SKM-1 (cell line): ENCODE measurements at regions not wholly inside any gene's neighbourhood (a gene's known extent, or its start where the extent isn't known, plus 50 kb on each side); places are given as distances from the start of the nearest gene placed in this dataset.
"Not testable (repeated sequence)": the region's sequence is repeated elsewhere in the genome, so short reads cannot be mapped to it uniquely, and the experiment has no call there.

Source experiments
- DNase-seq: peaks from one replicate; lab custom pipeline; 2025; ENCODE audit not compliant: unreplicated experiment; lab: John Stamatoyannopoulos, UW

DNA sequence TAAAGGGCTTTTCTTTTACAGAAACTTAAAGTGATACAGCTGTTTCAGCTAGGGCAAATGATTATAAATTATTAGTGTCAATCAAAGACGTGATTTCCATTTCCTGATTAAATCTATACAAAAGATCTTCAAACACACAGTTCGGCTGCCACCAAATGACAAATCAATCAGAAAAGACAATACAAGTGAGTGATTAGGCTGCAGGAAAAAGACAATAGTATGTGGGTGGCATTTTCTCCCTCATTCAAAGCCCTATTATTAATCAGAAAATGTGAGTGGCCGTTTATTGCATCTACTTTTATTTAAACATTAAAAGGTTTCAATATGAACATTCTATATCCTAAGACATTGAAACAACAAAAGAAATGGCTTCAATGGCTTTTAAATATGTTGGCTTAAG is 895.6 kb upstream of the ROBO1 start:
- DNase-seq = no peak

DNA sequence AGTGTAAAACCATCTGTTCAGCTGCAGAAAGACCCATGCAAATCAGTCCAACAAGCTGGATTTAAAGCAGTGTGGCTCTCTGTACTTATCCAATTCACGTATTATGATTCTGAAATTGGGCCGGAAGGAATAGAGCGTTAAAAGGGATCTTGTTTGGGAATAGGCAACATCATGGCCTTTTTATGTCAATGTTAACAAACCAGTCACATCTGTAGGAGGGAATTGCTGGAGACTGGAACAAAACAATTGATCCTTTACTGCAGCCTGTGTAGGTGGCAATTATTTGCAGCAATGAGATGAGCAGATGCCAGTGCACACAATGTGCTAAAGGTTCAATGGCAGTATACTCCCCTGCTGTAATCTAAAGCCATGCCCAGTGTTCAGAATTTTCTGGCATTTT is 887.4 kb upstream of the ROBO1 start:
- DNase-seq = no peak

DNA sequence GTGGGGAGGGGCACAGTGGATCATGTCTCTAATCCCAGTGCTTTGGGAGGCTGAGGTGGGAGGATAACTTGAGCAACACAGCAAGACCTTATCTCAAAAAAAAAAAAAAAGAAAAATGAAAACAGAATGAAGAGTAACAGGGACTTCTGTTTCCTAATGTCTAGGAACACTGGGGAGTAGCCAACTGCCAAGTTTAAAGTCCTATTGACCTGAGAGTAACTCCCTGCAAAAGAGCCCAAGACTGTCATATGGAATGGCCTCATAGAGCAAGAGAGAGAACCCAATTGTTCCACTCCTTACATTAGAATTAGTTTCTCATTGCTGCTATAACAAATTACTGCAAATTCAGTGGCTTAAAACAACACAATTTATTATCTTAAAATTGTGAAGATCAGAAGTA is 881.4 kb upstream of the ROBO1 start:
- DNase-seq = no peak

DNA sequence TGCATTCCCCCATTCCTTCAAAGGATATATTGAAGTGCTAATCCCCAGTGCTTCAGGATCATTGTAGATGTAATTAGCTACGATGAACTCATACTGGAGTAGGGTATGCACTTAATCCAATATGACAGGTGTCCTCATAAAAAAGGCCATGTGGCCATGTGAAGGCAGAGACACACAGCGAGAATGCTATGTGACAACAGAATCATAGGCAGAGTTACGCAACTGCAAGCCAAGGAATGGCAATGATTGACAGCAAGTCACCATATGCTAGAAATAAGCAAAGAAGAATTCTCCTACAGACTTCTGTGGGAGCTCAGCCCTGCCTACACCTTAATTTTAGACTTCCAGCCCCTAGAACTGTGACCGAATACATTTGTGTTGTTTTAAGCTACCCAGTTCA is 875.6 kb upstream of the ROBO1 start:
- DNase-seq = no peak

DNA sequence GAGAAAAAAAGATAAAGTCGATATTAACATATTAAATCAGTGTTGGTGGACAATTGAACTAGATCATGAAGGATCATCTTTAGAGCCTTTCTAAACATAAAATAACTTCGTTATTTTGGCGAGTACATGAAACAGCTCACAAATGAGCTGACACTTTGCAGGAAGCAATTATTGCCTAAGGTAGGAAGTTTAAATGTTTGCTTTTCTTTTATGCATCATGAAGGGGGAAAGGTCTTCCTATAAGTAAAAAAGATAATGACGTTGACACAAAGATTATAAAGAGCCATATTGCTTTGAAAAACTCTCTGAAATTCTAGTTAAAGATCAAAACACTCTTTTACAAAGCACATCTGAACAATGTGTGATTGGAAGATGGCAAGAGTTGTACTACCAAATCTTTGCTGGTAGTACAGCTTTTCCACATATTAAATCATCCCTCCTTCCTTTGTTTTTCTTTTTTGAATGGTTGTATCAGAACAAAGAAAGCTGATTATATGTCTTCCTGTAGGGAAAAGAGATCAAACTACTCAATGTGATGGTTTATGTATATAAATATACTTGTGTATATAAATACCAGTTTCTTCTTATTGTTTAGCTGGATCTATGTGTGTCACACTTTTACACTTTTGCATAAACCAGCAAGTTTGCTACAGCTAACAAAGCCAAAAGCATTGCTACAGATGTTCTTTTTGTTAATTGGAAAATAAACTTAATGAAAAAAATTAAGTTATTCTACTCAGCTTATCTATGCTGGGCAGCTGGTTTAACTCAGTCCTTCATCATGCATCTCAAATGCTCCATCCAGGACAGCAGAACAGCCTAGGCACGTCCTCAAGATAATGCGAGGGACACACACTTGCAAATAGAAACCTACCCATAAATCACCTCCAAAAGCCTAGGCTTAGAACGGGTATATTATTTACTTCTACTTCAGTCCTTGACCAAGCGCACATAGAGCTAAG is 850.8 kb upstream of the ROBO1 start:
- no peak for DNase-seq

DNA sequence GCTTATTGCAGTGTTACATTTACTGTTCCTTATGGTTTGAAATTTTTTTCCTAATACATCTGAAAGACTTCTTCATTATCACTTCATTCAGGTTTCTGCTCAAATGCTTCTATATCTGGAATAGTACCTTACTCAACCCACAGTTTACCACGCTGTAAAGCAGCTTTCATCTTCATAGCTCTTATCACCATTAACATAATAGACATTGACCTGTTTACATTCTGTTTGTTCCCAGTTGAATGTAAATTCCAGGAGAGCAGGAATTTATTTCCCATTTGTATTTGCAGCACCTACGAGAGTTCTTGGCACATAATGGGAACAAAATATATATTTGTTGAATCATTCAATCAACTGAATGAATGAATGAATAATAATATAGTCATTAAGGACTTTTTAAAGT is 844.6 kb upstream of the ROBO1 start:
- no peak for DNase-seq

DNA sequence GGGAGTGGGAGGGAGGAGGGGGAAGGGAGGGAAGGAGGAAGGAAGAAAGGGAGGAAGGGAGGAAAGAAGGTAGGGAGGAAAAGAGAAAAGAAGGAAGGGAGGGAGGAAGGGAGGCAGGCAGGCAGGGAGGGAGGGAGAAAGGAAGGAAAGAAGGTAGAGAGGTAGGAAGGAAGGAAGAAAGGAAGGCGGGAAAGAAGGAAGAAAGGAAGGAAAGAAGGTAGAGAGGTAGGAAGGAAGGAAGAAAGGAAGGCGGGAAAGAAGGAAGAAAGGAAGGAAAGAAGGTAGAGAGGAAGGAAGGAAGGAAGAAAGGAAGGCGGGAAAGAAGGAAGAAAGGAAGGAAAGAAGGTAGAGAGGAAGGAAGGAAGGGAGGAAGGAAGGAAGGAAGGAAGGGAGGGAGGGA is 840.3 kb upstream of the ROBO1 start:
- DNase-seq = not testable (repeated sequence)

DNA sequence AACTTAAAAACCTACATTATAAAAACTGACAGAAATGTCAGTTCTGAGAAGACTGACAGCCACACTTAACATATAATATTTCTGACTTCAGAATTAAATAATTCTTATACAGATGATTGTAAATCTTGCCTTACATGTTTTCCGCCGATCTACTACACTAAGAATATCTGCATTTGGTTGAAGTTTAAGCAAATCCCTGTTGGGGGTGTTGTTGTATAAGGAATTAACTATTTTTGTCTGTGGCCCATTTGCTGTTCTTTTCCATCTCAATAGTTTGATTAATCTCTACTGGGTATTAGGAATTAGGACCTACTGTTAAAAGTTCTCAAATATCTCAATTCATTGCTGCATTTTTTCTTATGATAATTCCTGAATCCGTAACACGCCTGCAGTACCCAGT is 838.3 kb upstream of the ROBO1 start:
- DNase-seq = no peak

DNA sequence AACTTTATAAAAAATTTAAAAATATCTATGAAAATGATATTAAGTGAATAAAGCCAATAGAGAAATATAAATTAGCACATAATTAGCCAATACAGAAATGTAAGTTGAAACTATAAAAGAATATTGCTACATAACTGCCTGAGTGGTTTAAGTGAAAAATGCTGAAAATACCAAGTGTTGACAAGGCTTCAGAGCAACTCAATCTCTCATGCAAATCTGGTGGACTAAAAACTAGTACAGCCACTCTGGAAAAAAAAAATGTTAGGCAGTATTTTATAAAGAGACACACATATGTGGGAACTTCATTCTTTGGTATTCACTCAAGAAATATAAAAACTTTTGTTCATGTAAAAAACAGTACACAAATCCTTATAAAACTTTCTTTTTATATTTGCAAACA is 833.7 kb upstream of the ROBO1 start:
- no peak for DNase-seq

DNA sequence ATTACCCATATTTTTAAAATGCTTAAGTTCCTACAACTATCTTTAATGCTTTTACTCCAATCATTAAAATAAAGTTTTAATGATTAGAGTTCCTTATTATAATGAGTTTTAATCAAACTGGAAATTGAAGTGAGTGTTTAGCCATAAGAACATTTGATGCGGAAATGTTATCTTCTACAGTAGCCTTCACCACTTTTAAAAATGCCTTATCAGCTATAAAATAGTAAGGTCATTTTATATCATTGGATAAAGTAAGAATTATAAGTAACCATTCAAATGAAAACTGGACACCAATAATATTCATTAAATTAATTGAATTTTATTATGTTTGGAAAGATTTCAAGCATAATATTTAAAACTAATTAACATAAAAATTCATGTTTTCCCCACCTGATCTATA is 825.0 kb upstream of the ROBO1 start:
- no peak for DNase-seq

DNA sequence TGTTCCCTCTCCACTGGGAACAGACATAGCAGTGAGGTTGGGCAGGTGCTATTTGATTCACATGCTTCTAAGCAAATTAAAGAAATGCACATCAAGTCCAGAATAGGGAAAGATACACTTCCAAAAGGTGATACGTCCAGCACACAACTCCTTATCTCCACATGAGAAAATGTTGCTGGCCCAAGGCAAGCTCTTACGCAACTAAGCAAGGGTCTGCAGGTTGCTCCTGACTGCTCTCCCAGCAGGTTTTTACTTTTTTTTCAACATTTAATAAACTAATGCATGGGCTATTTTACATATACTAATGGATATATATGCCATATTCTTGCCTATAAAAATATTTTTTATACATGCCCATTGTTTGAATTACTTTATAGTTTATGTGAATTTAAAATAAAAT is 818.5 kb upstream of the ROBO1 start:
- no peak for DNase-seq

DNA sequence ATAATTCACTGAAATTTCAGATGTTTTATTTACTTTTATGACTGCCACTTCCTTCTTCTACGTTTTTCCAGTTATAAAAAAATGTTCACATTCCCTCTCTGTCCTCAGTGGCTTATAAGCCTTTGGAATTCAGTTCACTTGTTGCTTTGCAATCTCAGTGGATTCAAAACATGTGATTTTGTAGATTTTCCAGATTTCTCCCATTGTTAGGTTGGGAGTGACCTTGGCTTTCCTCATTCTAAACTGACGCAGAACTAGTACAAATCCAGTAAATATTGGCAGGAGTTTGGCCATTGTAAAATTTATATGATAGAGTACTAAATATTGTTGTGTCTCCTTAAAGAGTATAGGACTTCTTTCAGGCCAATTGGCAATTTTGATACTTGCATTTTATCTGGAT is 812.3 kb upstream of the ROBO1 start:
- no peak for DNase-seq

DNA sequence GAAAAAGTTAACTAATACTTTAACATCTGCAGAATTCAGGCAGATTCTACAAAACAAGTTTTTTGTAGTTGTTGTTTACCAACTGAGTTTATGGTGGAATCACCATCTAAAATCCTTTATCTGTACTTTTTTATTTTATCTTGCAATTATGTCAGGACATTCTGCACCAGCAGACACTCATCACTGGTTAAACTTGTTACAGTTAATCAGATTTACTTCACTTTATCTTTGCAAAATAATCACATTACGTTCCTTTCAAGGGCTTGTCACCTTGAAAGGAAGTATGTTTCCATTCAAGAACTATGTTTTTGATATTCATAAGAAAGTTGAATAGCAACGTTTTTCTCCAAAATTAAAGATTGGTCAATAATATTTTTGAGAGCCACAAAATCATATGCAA is 796.6 kb upstream of the ROBO1 start:
- no peak for DNase-seq

DNA sequence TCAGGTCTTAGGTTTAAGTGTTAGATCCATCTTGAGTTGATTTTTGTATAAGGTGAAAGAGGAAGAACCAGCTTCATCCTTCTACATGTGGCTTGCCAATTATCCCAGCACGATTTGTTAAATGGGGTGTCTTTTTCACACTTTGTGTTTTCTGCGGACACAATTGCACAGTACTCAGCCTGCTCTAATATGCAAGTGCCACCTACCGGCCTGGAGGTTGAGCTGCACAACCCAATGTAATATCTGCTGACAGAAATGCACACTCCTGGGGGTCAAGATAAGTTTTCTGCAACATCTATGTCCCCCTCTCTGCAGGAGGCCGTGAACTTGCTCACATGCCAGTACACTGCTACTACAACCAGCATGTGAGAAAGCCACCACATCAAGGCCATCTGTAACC is 791.9 kb upstream of the ROBO1 start:
- DNase-seq = no peak

DNA sequence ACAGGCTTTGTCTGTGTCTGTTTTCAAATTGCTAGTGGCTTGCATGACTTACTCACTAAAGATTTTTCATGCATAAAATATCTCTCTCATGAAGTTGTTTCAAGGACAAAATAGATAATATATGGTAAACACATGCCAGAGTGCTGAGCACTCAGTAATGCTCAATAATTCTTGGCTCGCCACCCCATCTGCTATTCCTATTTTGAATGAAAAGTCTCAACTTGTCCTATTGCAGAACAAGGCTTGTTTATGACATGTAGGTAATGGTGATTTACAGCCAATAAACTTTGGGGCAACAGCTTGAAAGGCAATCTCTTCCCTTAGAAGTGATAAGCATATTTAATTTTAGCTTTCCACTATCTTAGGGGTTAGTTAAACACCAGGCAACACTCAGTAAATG is 789.0 kb upstream of the ROBO1 start:
- no peak for DNase-seq

DNA sequence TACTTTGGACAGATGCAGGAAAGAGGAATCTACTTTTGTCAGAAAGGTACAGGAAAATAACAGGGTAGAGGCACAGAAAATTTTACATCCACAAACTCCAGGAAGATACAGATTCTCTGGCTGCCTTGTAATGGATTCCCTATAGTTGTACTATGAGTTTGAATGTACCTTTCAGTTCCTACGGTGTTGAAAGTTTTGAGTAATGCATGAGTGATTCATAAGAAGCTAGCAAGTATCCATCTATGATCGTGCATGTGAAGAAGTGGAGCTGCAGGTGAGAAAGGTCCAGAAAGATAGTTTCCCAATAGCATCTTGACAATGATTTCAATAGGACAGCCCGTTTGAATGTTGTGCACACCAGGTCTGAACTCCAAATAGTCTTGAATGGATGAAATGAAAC is 786.5 kb upstream of the ROBO1 start:
- DNase-seq = no peak

DNA sequence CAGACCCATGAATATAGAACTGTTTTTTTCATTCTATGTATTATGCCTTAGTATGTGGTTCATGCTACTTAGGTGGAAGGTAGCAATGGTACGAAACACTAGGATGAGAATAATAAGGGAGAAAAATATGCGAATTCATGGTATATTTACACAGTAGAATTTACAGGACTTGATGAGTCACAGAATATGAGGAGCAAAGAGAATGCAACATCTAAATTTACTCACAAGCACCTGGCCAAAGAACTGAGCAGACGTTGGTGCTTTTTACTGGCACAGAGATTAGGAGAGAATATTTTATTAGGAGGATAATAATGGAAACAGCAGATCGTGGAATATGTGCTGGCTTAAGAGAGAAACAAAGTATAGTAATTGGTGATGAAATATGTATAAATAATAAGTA is 785.4 kb upstream of the ROBO1 start:
- DNase-seq = no peak

DNA sequence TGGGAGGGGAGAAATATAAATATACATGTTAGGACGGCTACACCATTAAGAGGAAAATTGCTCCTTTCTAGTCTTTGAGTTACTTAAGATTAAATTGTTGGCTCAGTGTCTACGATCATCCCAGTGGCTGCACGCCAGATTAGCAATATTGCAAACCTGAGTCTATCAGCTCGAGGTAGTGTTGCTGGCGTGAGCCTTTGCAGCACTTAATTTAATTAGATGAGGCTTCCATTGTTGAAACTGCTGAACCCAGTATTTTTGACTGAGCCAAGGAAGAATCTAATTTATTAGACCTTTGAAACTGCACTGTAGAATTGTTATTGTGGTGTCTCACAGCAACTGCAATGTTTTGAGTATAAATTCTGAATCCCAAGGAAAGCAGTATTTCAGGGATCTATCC is 782.4 kb upstream of the ROBO1 start:
- DNase-seq = no peak

DNA sequence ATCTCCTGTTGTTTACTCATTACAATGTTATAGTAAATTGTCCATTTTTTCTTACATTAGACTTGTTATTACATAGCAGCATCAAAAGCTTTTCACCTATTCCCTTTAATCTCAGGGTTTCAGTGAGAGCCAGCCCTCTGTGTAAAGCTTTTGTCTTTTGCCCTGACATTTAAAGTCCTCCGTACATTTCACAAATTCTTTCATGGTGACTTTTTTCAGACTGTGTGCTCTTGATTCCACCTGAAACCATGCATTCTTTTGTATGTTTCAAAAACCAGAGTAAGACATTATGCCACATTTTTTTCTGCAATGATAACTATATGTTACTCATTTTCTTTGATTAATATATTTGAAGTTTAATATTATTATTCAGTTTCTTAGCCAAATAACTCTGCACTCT is 781.4 kb upstream of the ROBO1 start:
- no peak for DNase-seq

DNA sequence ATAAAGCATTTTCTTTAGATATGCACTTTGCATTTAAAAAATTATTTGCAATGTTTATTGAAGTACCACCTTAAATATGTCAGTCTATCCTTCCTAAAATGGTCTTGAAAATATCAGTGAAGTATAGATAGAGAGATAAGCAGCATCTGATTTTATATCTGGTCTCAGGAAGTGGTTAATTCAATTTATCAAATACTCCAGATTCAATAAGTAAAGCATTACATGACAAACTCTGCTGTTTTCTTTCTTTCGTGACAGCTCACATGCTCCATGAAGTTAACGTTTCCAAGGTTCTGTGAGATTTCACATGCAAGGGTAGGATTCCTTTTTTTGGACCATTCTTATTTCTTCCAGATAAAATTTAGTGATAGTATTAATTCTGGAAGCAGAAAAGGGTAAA is 775.4 kb upstream of the ROBO1 start:
- DNase-seq = no peak

DNA sequence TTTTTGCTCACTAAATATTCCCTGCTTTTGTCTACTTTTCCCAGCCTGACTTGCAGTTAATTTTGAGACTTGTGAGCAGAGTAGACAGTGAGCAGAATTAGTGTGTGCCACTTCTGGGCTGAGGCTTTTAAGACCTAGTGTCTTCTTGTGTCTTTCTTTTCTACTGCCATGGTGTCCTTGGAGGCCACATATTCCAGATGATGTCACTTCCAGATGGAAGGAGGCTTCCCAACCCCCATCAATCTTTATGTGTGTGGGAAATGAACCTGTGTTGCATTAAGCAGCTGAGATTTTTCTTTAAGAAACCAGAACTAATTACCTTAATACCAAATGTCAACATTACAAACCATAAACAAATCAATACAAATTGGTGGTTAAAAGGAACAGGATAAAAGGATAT is 774.7 kb upstream of the ROBO1 start:
- DNase-seq = no peak

DNA sequence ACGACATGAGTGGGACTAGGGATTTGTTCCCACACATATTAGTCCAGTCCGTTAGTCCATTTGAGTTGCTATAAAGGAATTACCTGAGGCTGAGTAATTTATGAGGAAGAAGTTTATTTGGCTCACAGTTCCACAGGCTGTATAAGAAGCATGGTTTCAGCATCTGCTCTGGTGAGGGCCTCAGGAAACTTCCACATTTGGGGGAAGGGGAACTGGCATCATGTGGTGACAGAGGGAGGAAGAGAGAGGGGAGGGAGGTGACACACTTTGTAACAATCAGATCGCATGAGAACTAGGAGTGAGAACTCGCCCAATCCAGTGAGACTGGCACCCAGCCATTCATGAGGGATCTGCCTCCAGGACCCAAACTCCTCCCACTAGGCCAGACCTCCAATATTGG is 769.9 kb upstream of the ROBO1 start:
- DNase-seq = no peak

DNA sequence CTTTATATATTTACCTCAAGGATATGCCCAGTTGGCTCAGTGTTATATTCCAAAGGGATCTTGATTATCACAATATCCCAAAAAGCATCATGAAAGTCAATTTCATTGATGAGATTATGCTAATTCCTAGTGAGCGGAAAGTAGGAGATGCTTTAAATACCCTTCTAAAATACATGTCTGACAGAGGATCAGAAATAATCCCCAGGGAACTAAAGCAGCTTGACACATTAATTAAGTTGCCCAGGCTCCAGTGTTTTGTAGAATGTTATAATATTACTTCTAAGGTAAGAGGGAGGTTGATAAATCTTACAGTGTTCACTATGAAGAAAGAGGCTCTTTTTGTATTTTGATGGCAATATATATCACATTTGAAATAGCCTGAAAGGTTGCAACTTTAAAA is 767.5 kb upstream of the ROBO1 start:
- DNase-seq = no peak
